HepG2 (cell line): ENCODE measurements at regions not wholly inside any gene's neighbourhood (a gene's known extent, or its start where the extent isn't known, plus 50 kb on each side); places are given as distances from the start of the nearest gene placed in this dataset.

Source experiments
- ATAC-seq: fragments of 200-7000 bp; cut with Tn5 transposase; 3 replicates; pipeline ENCODE4 v1.9.1; 2020; ENCODE audit warnings: mild to moderate bottlenecking, moderate library complexity
- BruUV-seq: library from RNA; stranded (reverse); fragments of 400-500 nt; replicated peaks from 2 replicates; lab custom pipeline; 2021; lab: Mats Ljungman, UMichigan
- CTCF ChIA-PET: fragments of 300-600 bp; formaldehyde crosslinking; extraction: SDS; loops from one replicate; lab custom pipeline; 2021; ENCODE audit warnings: low total read pairs, inconsistent platforms, low intra/inter-chr PET ratio; lab: Yijun Ruan, JAX
- POLR2A ChIA-PET: fragments of 350-600 bp; sonication (Branson Sonifier 250); formaldehyde crosslinking; loops from one replicate; lab custom pipeline; 2020; ENCODE audit warnings: antibody characterized with exemption, inconsistent platforms; lab: Yijun Ruan, JAX
- DNase-seq: peaks from one replicate; pipeline ENCODE4 v3.0.0-alpha.2; 2015; ENCODE audit warnings: low spot score
- FAIRE-seq: peaks from 3 replicates; lab custom pipeline; 2011; peaks lifted over from hg19 to GRCh38; lab: Jason Lieb, UNC
- H2AFZ ChIP-seq: one replicate; pipeline ENCODE4 v1.6.1; 2011; ENCODE audit warnings: low read length, inconsistent platforms
- H3K27ac ChIP-seq: fragments of 300-600 bp; 3 replicates; pipeline ENCODE4 v1.8.0; 2011; ENCODE audit warnings: mixed run types, mild to moderate bottlenecking, mixed read lengths, low read length, inconsistent platforms; ENCODE audit not compliant: insufficient read depth; ENCODE audit errors: extremely low read length
- H3K27me3 ChIP-seq, 2 experiments: fragments of 200-600 bp in 1 of 2; 2 replicates in 1 of 2; 3 replicates in 1 of 2; pipeline versions ENCODE4 v1.6.0 to v1.8.0; 2011; ENCODE audit warnings: low read length in 2 of 2, mild to moderate bottlenecking in 2 of 2, moderate library complexity in 2 of 2, inconsistent platforms in 1 of 2; ENCODE audit not compliant: insufficient read depth in 2 of 2, control insufficient read depth in 1 of 2
- H3K36me3 ChIP-seq, 2 experiments: fragments of 200-600 bp in 1 of 2; replicated peaks in 1 of 2; 2 replicates in 1 of 2; 3 replicates in 1 of 2; pipeline versions ENCODE4 v1.5.1 to v1.8.0; 2011; ENCODE audit warnings: low read length in 2 of 2, inconsistent platforms in 1 of 2; ENCODE audit not compliant: insufficient read depth in 2 of 2, control insufficient read depth in 1 of 2
- H3K4me1 ChIP-seq: 2 replicates; pipeline ENCODE4 v1.5.1; 2012; ENCODE audit warnings: low read length, inconsistent platforms; ENCODE audit not compliant: insufficient read depth
- H3K4me2 ChIP-seq: 2 replicates; pipeline ENCODE4 v1.6.0; 2011; ENCODE audit warnings: low read depth, low read length, inconsistent platforms
- H3K4me3 ChIP-seq, 3 experiments: fragments of 200-600 bp in 1 of 3; sonication (generic), shearing (Covaris generic) in 1 of 3; replicated peaks in 1 of 3; 2 replicates each; pipeline ENCODE4 v1.5.1; 2011 to 2016; ENCODE audit warnings: low read length in 3 of 3, inconsistent platforms in 2 of 3, low read depth in 2 of 3, mild to moderate bottlenecking in 2 of 3, control low read depth in 1 of 3, mixed read lengths in 1 of 3; ENCODE audit not compliant: insufficient read depth in 1 of 3
- H3K79me2 ChIP-seq: one replicate; pipeline ENCODE4 v1.6.1; 2011; ENCODE audit warnings: low read length, inconsistent platforms; ENCODE audit not compliant: insufficient read depth
- H3K9ac ChIP-seq: 2 replicates; pipeline ENCODE4 v1.6.0; 2011; ENCODE audit warnings: mild to moderate bottlenecking, low read depth, low read length, inconsistent platforms; ENCODE audit not compliant: insufficient read depth
- H3K9me3 ChIP-seq: 2 replicates; pipeline ENCODE4 v1.5.1; 2012; ENCODE audit warnings: mild to moderate bottlenecking, low read length
- H4K20me1 ChIP-seq: 2 replicates; pipeline ENCODE4 v1.6.0; 2011; ENCODE audit warnings: inconsistent platforms, mild to moderate bottlenecking, low read length, moderate library complexity; ENCODE audit not compliant: insufficient read depth
- DMAP1 ChIP-seq: IDR thresholded peaks from 2 replicates; pipeline ENCODE4 v1.6.1; 2016
- DNMT1 ChIP-seq: sonication (generic); formaldehyde crosslinking; IDR thresholded peaks from 2 replicates; pipeline ENCODE4 v1.5.1; 2020; ENCODE audit warnings: mild to moderate bottlenecking, missing genetic modification reagents
- GMEB2 ChIP-seq: IDR thresholded peaks from 2 replicates; pipeline ENCODE4 v1.6.1; 2016; ENCODE audit warnings: missing biosample characterization, missing genetic modification reagents, low read depth
- MYNN ChIP-seq: sonication (generic); formaldehyde crosslinking; IDR thresholded peaks from 2 replicates; pipeline ENCODE4 v1.4.0; 2020; ENCODE audit warnings: mild to moderate bottlenecking, low read depth, missing genetic modification reagents
- POLR2G ChIP-seq: fragments of 200-400 bp; formaldehyde crosslinking; IDR thresholded peaks from 2 replicates; pipeline ENCODE4 v1.6.1; 2018; ENCODE audit warnings: mild to moderate bottlenecking, low read depth, low read length, moderate library complexity
- PRPF4 ChIP-seq: fragments of 200-400 bp; formaldehyde crosslinking; IDR thresholded peaks from 2 replicates; pipeline ENCODE4 v1.6.1; 2016; ENCODE audit warnings: low read length, low read depth; ENCODE audit not compliant: poor library complexity, severe bottlenecking
- RBM39 ChIP-seq: fragments of 200-400 bp; formaldehyde crosslinking; IDR thresholded peaks from one replicate; pipeline ENCODE4 v1.6.1; 2018; ENCODE audit warnings: antibody characterized with exemption, mild to moderate bottlenecking, low read depth, low read length; ENCODE audit not compliant: poor library complexity, severe bottlenecking
- SMARCC2 ChIP-seq: fragments of 450-650 bp; IDR thresholded peaks from 2 replicates; pipeline ENCODE4 v1.6.1; 2017; ENCODE audit warnings: antibody characterized with exemption, mild to moderate bottlenecking
- SRF ChIP-seq: IDR thresholded peaks from 2 replicates; pipeline ENCODE4 v1.6.1; 2011; ENCODE audit warnings: mild to moderate bottlenecking, low read depth, low read length, moderate library complexity
- U2AF2 ChIP-seq: fragments of 200-400 bp; formaldehyde crosslinking; IDR thresholded peaks from 2 replicates; pipeline ENCODE4 v1.6.1; 2017; ENCODE audit warnings: low read depth, mild to moderate bottlenecking, low read length
- ZBTB7B ChIP-seq: sonication (generic); formaldehyde crosslinking; IDR thresholded peaks from 2 replicates; pipeline ENCODE4 v1.4.0; 2020; ENCODE audit warnings: missing genetic modification reagents
- ZNF264 ChIP-seq: sonication (generic); formaldehyde crosslinking; IDR thresholded peaks from 2 replicates; pipeline ENCODE4 v1.4.0; 2020; ENCODE audit warnings: missing genetic modification reagents
- ZNF318 ChIP-seq: sonication (generic); formaldehyde crosslinking; IDR thresholded peaks from 2 replicates; pipeline ENCODE4 v1.4.0; 2020; ENCODE audit warnings: mild to moderate bottlenecking, missing genetic modification reagents
- ZNF362 ChIP-seq: sonication (generic); formaldehyde crosslinking; IDR thresholded peaks from 2 replicates; pipeline ENCODE4 v1.4.0; 2020; ENCODE audit warnings: missing genetic modification reagents, mild to moderate bottlenecking, borderline replicate concordance
- ZNF839 ChIP-seq: sonication (generic); formaldehyde crosslinking; IDR thresholded peaks from 2 replicates; pipeline ENCODE4 v1.4.0; 2020; ENCODE audit warnings: missing genetic modification reagents, mild to moderate bottlenecking, borderline replicate concordance
- ZNF841 ChIP-seq: sonication (generic); formaldehyde crosslinking; IDR thresholded peaks from 2 replicates; pipeline ENCODE4 v1.8.1; 2023; ENCODE audit warnings: missing genetic modification reagents, borderline replicate concordance
- WGBS: methylation state at CpG from one replicate; pipeline ENCODE4 v1.1.6; 2017; ENCODE audit warnings: low lambda C conversion rate; 5-methylcytosine and 5-hydroxymethylcytosine counted together
- in situ Hi-C: cut with HindIII; loops from 2 replicates; pipeline ENCODE4 v1.10.0; 2017; ENCODE audit warnings: low pct_unique_long_range_greater_than_20kb; ENCODE audit not compliant: extremely low pct_ligation_motif_present
- intact Hi-C: fragments of 100-400 bp; cut with micrococcal nuclease; formaldehyde crosslinking; loops from one replicate; pipeline ENCODE4 v1.10.0; 2022; ENCODE audit not compliant: unreplicated experiment

- H3K36me3 ChIP-seq, result no peaks in the 10 kb centered on the region
- WGBS, result 0% methylated on average over 1 of the region's 1 CpG
- DNase-seq (no peak), ATAC-seq (no peak), FAIRE-seq (no peak)
- no TSS peak for BruUV-seq
- H3K9ac ChIP-seq, result no peak overlapping the region
- no peak overlapping the region for H2AFZ ChIP-seq
- ChIA-PET POLR2A (no interaction called here), CTCF (no interaction called here)
- H3K4me1 ChIP-seq, result no peaks in the 10 kb centered on the region
- TF ChIP-seq SRF (no peak), ZNF264 (no peak), ZNF839 (CRISPR knock-in tag) (no peak), PRPF4 (no peak), ZNF841 (CRISPR knock-in tag) (no peak), DMAP1 (CRISPR knock-in tag) (no peak), MYNN (CRISPR knock-in tag) (no peak), ZNF362 (CRISPR knock-in tag) (no peak), ZBTB7B (CRISPR knock-in tag) (no peak), RBM39 (no peak), POLR2G (no peak), GMEB2 (CRISPR knock-in tag) (no peak), SMARCC2 (no peak), ZNF318 (no peak), DNMT1 (CRISPR knock-in tag) (no peak), U2AF2 (no peak)
- no peak overlapping the region for H3K4me2 ChIP-seq
- H4K20me1 ChIP-seq, result no peaks in the 10 kb centered on the region
- H3K9me3 ChIP-seq, result peaks cover 69% of the 10 kb centered on the region
- H3K4me3 ChIP-seq, result no peak overlapping the region
- H3K79me2 ChIP-seq, result no peaks in the 10 kb centered on the region
- intact Hi-C loops, result no loop called here
- in situ Hi-C loops, result no loop called here
- H3K27ac ChIP-seq, result no peak overlapping the region
- H3K27me3 ChIP-seq, result no peaks in the 10 kb centered on the region
Observed at GRCh38 chr21:23463365-23463764, 2143.9 kb downstream of the MRPL39 start.
